ENCODE measurements at regions not wholly inside any gene's neighbourhood (a gene's known extent, or its start where the extent isn't known, plus 50 kb on each side); places are given as distances from the start of the nearest gene placed in this dataset.
"Not testable (repeated sequence)": the region's sequence is repeated elsewhere in the genome, so short reads cannot be mapped to it uniquely, and the experiment has no call there.

DNA sequence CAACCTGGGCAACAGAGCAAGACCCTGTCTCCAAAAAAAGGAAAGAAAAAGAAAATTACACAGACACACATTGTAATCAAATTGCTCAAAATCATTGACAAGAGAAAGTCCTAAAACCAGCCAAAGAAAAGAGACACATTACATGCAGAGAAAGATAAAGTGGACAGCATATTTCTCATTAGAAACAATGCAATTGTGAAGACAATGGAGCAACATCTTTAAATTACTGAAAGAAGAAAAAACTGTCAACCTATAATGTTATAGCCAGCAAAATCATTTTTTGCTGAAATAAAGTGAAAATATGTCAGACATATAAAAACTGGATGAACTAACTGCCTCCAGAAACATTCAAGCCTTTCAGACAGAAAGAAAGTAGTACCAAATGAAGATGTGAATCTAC, 120.6 kb downstream of the TMEM167A start:
- ATAC-seq, result no peak
- no peaks in the 10 kb centered on the region for H3K27me3 ChIP-seq (ENCODE audit: insufficient read depth in 3 of 3, low read length in 2 of 3)
- no peak for DNase-seq
- H3K4me1 ChIP-seq, result no peaks in the 10 kb centered on the region
- no peak overlapping the region for H3K27ac ChIP-seq
- TF ChIP-seq, protein P1, sequence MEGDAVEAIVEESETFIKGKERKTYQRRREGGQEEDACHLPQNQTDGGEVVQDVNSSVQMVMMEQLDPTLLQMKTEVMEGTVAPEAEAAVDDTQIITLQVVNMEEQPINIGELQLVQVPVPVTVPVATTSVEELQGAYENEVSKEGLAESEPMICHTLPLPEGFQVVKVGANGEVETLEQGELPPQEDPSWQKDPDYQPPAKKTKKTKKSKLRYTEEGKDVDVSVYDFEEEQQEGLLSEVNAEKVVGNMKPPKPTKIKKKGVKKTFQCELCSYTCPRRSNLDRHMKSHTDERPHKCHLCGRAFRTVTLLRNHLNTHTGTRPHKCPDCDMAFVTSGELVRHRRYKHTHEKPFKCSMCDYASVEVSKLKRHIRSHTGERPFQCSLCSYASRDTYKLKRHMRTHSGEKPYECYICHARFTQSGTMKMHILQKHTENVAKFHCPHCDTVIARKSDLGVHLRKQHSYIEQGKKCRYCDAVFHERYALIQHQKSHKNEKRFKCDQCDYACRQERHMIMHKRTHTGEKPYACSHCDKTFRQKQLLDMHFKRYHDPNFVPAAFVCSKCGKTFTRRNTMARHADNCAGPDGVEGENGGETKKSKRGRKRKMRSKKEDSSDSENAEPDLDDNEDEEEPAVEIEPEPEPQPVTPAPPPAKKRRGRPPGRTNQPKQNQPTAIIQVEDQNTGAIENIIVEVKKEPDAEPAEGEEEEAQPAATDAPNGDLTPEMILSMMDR (IDR thresholded peaks at IDR 0.05), result no peak
- H3K9me3 ChIP-seq, result no peaks in the 10 kb centered on the region
- H3K4me3 ChIP-seq, result no peak overlapping the region
- intact Hi-C loops (cut with DNase I), result no loop called here
- no peaks in the 10 kb centered on the region for H3K36me3 ChIP-seq (ENCODE audit: insufficient read depth in 1 of 2, low read depth in 1 of 2)

DNA sequence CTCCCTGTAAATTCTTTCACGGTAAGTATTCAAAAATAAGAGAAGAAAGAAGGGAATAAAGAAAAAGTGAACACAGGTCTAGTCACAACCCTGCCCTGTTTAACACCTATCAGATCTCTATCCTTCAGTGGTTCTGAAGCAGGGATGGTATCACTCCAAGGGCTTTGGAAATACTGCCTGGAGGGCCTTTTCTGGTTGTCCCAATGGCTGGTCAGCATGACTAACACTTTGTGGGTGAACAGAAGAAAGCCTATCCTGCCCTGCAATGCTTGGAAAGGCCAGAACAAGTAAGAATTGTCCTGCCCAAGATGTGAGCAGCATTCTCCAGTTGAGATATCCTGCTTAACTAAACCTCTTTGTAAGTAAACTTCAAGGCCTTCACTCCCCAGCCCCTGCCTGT, 124.9 kb downstream of the TMEM167A start:
- H3K4me1 ChIP-seq, result no peaks in the 10 kb centered on the region
- 87 to 100% (median 91%) methylated on average over 1 of the region's 1 CpG for WGBS, 3 donors

DNA sequence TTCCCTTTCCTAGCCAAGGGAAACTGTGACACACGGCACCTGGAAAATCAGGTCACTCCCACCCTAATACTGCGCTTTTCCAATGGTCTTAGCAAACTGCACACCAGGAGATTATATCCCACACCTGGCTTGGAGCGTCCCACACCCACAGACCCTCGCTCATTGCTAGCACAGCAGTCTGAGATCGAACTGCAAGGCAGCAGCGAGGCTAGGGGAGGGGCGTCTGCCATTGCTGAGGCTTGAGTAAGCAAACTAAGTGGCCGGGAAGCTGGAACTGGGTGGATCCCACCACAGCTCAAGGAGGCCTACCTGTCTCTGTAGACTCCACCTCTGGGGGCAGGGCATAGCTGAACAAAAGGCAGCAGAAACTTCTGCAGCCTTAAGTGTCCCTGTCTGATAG, 132.9 kb downstream of the TMEM167A start:
- H3K4me1 ChIP-seq; ATAC-seq; DNase-seq; H3K27me3 ChIP-seq (ENCODE audit: insufficient read depth in 3 of 3, low read length in 2 of 3); H3K27ac ChIP-seq; H3K36me3 ChIP-seq (ENCODE audit: insufficient read depth in 1 of 2, low read depth in 1 of 2); H3K4me3 ChIP-seq; H3K9me3 ChIP-seq; intact Hi-C loops (cut with DNase I): not testable (repeated sequence)
- 94 to 98% (median 94%) methylated on average over 8 of the region's 8 CpGs for WGBS, 3 donors

More for the DNA sequence above, 124.9 kb downstream of the TMEM167A start:
- Histone ChIP-seq H3K27me3 (ENCODE audit: insufficient read depth in 3 of 3, low read length in 2 of 3) (no peaks in the 10 kb centered on the region), H3K4me3 (no peak overlapping the region), H3K27ac (no peak overlapping the region), H3K36me3 (ENCODE audit: insufficient read depth in 1 of 2, low read depth in 1 of 2) (no peaks in the 10 kb centered on the region), H3K9me3 (no peaks in the 10 kb centered on the region)
- intact Hi-C loops (cut with DNase I), result no loop called here
- ATAC-seq (no peak), DNase-seq (no peak)
- TF ChIP-seq, protein P1 (IDR thresholded peaks at IDR 0.05), result no peak

DNA sequence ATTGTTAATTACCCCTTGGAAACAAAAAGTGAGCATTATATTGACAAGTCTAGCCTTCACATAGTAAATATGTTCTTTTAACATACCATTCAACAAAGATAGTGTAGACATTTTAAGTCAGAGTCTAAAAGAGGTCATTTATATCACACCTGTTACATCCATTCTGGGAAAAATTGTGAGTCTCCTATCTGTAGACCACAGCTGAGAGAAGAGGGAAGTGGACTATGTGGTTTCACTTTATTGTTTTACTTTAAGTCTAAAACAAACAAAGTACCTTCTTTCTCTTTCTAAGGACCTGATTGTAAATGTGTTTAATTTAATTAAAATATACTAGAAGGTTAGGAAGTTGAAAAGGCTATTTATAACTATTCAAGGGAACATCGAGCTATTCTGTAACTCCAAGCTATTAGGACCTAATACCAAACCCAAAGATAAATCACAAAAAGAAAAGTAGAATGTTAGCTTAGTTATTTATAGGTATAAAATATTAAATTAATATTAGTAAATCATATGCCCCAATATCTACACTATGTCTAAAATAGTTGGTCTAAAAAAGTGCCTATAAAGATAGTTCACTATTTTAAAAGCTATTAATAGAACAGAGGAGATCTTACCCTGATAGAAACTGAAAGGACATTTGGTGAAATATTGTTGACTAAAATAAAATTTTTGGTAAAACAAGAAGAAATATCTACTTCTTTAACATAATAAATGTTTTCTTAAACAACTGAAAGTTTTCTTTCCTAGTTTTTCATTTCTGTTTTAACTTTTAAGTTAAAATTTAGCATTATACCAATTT, 134.9 kb downstream of the TMEM167A start:
- 62 to 79% (median 65%) methylated on average over 1 of the region's 1 CpG for WGBS, 3 donors
- H3K4me1 ChIP-seq, result no peaks in the 10 kb centered on the region
- no peaks in the 10 kb centered on the region for H3K36me3 ChIP-seq (ENCODE audit: insufficient read depth in 1 of 2, low read depth in 1 of 2)
- H3K9me3 ChIP-seq, result peaks cover 3% of the 10 kb centered on the region
- TF ChIP-seq, protein P1 (IDR thresholded peaks at IDR 0.05), result no peak
- H3K27ac ChIP-seq, result no peak overlapping the region
- intact Hi-C loops (cut with DNase I), result no loop called here
- no peaks in the 10 kb centered on the region for H3K27me3 ChIP-seq (ENCODE audit: insufficient read depth in 3 of 3, low read length in 2 of 3)
- ATAC-seq (no peak), DNase-seq (no peak)
- H3K4me3 ChIP-seq, result no peak overlapping the region

DNA sequence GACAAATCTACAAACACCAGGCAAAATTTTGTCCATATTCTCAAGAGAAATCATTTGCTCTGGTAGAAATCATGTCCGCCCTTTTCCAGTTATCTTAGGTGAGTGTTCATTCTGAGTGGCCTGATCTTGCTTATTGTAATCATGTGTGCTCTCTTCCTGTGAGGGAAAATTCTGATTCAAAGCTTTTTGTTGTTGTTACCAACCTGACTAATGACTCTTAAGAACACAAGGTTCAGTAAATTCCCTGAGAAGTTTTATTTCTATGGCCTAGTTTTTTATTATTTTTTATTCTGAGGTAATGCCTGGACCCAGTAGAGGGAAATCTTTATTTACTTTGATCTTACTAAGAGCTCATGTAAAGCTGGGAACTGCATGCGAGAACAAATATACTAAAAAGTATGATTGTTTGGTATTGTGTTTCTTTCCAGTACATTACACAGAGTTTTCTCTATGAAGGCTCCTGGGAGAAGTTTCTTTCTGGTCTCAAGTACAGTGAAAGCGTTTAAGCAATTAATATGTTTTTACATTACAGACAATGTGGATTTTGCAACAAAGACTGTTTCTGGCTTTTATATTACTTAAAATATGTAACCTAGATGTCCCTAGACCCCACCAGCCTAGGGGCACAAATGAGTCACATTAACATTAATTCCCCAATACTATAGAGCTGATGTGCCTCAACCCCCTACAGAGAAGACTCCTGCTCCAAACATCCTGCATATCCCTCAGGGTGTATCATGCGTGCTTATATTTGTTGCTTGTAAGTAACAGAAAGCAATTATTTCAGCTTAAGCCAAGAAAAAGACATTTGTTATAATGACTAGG, 138.1 kb downstream of the TMEM167A start:
- intact Hi-C loops (cut with DNase I), result no loop called here
- H3K4me1 ChIP-seq, result no peaks in the 10 kb centered on the region
- WGBS, 3 donors, result 69 to 72% (median 71%) methylated on average over 4 of the region's 4 CpGs

DNA sequence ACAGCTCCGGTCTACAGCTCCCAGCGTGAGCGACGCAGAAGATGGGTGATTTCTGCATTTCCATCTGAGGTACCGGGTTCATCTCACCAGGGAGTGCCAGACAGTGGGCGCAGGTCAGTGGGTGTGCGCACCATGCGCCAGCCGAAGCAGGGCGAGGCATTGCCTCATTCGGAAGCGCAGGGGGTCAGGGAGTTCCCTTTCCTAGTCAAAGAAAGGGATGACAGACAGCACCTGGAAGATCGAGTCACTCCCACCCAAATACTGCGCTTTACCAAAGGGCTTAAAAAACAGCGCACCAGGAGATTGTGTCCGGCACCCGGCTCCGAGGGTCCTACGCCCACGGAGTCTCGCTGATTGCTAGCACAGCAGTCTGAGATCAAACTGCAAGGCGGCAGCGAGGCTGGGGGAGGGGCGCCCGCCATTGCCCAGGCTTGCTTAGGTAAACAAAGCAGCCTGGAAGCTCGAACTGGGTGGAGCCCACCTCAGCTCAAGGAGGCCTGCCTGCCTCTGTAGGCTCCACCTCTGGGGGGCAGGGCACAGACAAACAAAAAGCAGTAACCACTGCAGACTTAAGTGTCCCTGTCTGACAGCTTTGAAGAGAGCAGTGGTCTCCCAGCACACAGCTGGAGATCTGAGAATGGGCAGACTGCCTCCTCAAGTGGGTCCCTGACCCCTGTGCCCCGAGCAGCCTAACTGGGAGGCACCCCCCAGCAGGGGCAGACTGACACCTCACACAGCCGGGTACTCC, 144.5 kb downstream of the TMEM167A start:
- ATAC-seq; H3K4me1 ChIP-seq; H3K4me3 ChIP-seq; intact Hi-C loops (cut with DNase I); H3K27me3 ChIP-seq (ENCODE audit: insufficient read depth in 3 of 3, low read length in 2 of 3); DNase-seq; H3K36me3 ChIP-seq (ENCODE audit: insufficient read depth in 1 of 2, low read depth in 1 of 2); H3K9me3 ChIP-seq; H3K27ac ChIP-seq: not testable (repeated sequence)
- 83 to 86% (median 83%) methylated on average over 23 to 28 of the region's 28 CpGs for WGBS, 3 donors

More for the DNA sequence above, 138.1 kb downstream of the TMEM167A start:
- Histone ChIP-seq H3K36me3 (ENCODE audit: insufficient read depth in 1 of 2, low read depth in 1 of 2) (no peaks in the 10 kb centered on the region), H3K27me3 (ENCODE audit: insufficient read depth in 3 of 3, low read length in 2 of 3) (no peaks in the 10 kb centered on the region), H3K27ac (no peak overlapping the region), H3K9me3 (peaks cover 3% of the 10 kb centered on the region), H3K4me3 (no peak overlapping the region)
- TF ChIP-seq, protein P1 (IDR thresholded peaks at IDR 0.05), result no peak
- ATAC-seq (no peak), DNase-seq (no peak)

All from psoas muscle (tissue), 7 donors.